IMR-90 (cell line): ENCODE measurements at regions not wholly inside any gene's neighbourhood (a gene's known extent, or its start where the extent isn't known, plus 50 kb on each side); places are given as distances from the start of the nearest gene placed in this dataset.

ENCODE experiments used
- CEBPB ChIP-seq: IDR thresholded peaks from 2 replicates; pipeline ENCODE4 v1.6.1; 2012; ENCODE audit warnings: low read depth, low read length, improper control_type of control experiment
- CTCF ChIP-seq: conservative IDR thresholded peaks from 2 replicates; pipeline ENCODE4 v1.5.1; 2012; ENCODE audit warnings: mild to moderate bottlenecking, low read depth, low read length, improper control_type of control experiment
- MAZ ChIP-seq: IDR thresholded peaks from 2 replicates; pipeline ENCODE4 v1.6.1; 2012; ENCODE audit warnings: low read depth, mild to moderate bottlenecking, low read length, improper control_type of control experiment, moderate library complexity, borderline replicate concordance
- MXI1 ChIP-seq: IDR thresholded peaks from 2 replicates; pipeline ENCODE4 v1.6.1; 2012; ENCODE audit warnings: low read depth, mild to moderate bottlenecking, low read length, moderate library complexity, borderline replicate concordance
- NFE2L2 ChIP-seq: fragments of 150-350 bp; IDR thresholded peaks from 2 replicates; pipeline ENCODE4 v1.6.1; 2016; ENCODE audit warnings: low read depth, mild to moderate bottlenecking, low read length
- POLR2A ChIP-seq: IDR thresholded peaks from 2 replicates; pipeline ENCODE4 v1.6.1; 2012; ENCODE audit warnings: mild to moderate bottlenecking, low read depth, low read length
- RAD21 ChIP-seq: IDR thresholded peaks from 2 replicates; pipeline ENCODE4 v1.6.1; 2012; ENCODE audit warnings: low read length, improper control_type of control experiment
- RCOR1 ChIP-seq: IDR thresholded peaks from 2 replicates; pipeline ENCODE4 v1.6.1; 2012; ENCODE audit warnings: mild to moderate bottlenecking, low read length, improper control_type of control experiment; ENCODE audit not compliant: insufficient replicate concordance

- TF ChIP-seq CTCF (no peak), POLR2A (no peak), MXI1 (no peak), RCOR1 (no peak), MAZ (no peak), RAD21 (no peak), NFE2L2 (no peak), CEBPB (no peak)
These were observed 774.3 kb upstream of the TMEFF2 start for GRCh38 chr2:192969055-192969454.
